ENCODE measurements at regions not wholly inside any gene's neighbourhood (a gene's known extent, or its start where the extent isn't known, plus 50 kb on each side); places are given as distances from the start of the nearest gene placed in this dataset.

- DNase-seq (ENCODE audit: low read depth in 4 of 4, low spot score in 3 of 4) = no peak
Measured at GRCh38 chr2:128523457-128523856, 204.8 kb upstream of the HS6ST1 start.

- DNase-seq (ENCODE audit: low read depth in 4 of 4, low spot score in 3 of 4) = no peak
Measured at GRCh38 chr2:128524183-128524582, 205.5 kb upstream of the HS6ST1 start.

- no peak for DNase-seq (ENCODE audit: low read depth in 4 of 4, low spot score in 3 of 4)
Measured at GRCh38 chr2:128525653-128526052, 207.0 kb upstream of the HS6ST1 start.

GRCh38 chr2:128526455-128526976 lies 207.8 kb upstream of the HS6ST1 start:
- no peak for DNase-seq (ENCODE audit: low read depth in 4 of 4, low spot score in 3 of 4)

- DNase-seq (ENCODE audit: low read depth in 4 of 4, low spot score in 3 of 4) = no peak
Measured at GRCh38 chr2:128528133-128528532, 209.5 kb upstream of the HS6ST1 start.

GRCh38 chr2:128530025-128530573 lies 211.4 kb upstream of the HS6ST1 start:
- no peak for DNase-seq (ENCODE audit: low read depth in 4 of 4, low spot score in 3 of 4)

GRCh38 chr2:128531856-128532255 lies 213.2 kb upstream of the HS6ST1 start:
- DNase-seq (ENCODE audit: low read depth in 4 of 4, low spot score in 3 of 4) = no peak

- no peak for DNase-seq (ENCODE audit: low read depth in 4 of 4, low spot score in 3 of 4)
Measured at GRCh38 chr2:128533101-128533500, 214.4 kb upstream of the HS6ST1 start.

- no peak for DNase-seq (ENCODE audit: low read depth in 4 of 4, low spot score in 3 of 4)
Measured at GRCh38 chr2:128534688-128535392, 216.2 kb upstream of the HS6ST1 start.

GRCh38 chr2:128535953-128536352 lies 217.3 kb upstream of the HS6ST1 start:
- DNase-seq (ENCODE audit: low read depth in 4 of 4, low spot score in 3 of 4) = no peak

- DNase-seq (ENCODE audit: low read depth in 4 of 4, low spot score in 3 of 4) = no peak
Measured at GRCh38 chr2:128536925-128537620, 218.4 kb upstream of the HS6ST1 start.

- no peak for DNase-seq (ENCODE audit: low read depth in 4 of 4, low spot score in 3 of 4)
Measured at GRCh38 chr2:128537646-128538045, 219.0 kb upstream of the HS6ST1 start.

- DNase-seq (ENCODE audit: low read depth in 4 of 4, low spot score in 3 of 4) = no peak
Measured at GRCh38 chr2:128538396-128538795, 219.7 kb upstream of the HS6ST1 start.

- no peak for DNase-seq (ENCODE audit: low read depth in 4 of 4, low spot score in 3 of 4)
Measured at GRCh38 chr2:128540670-128541069, 222.0 kb upstream of the HS6ST1 start.

GRCh38 chr2:128541448-128541847 lies 222.8 kb upstream of the HS6ST1 start:
- DNase-seq (ENCODE audit: low read depth in 4 of 4, low spot score in 3 of 4) = no peak

- DNase-seq (ENCODE audit: low read depth in 4 of 4, low spot score in 3 of 4) = no peak
Measured at GRCh38 chr2:128543036-128543435, 224.4 kb upstream of the HS6ST1 start.

- DNase-seq (ENCODE audit: low read depth in 4 of 4, low spot score in 3 of 4) = no peak
Measured at GRCh38 chr2:128543646-128544045, 225.0 kb upstream of the HS6ST1 start.

- no peak for DNase-seq (ENCODE audit: low read depth in 4 of 4, low spot score in 3 of 4)
Measured at GRCh38 chr2:128544321-128545037, 225.8 kb upstream of the HS6ST1 start.

GRCh38 chr2:128545085-128545484 lies 226.4 kb upstream of the HS6ST1 start:
- DNase-seq (ENCODE audit: low read depth in 4 of 4, low spot score in 3 of 4) = no peak

GRCh38 chr2:128545829-128546228 lies 227.2 kb upstream of the HS6ST1 start:
- DNase-seq (ENCODE audit: low read depth in 4 of 4, low spot score in 3 of 4) = no peak

GRCh38 chr2:128547667-128548066 lies 229.0 kb upstream of the HS6ST1 start:
- DNase-seq (ENCODE audit: low read depth in 4 of 4, low spot score in 3 of 4) = no peak
